ENCODE measurements at regions not wholly inside any gene's neighbourhood (a gene's known extent, or its start where the extent isn't known, plus 50 kb on each side); places are given as distances from the start of the nearest gene placed in this dataset.

DNA sequence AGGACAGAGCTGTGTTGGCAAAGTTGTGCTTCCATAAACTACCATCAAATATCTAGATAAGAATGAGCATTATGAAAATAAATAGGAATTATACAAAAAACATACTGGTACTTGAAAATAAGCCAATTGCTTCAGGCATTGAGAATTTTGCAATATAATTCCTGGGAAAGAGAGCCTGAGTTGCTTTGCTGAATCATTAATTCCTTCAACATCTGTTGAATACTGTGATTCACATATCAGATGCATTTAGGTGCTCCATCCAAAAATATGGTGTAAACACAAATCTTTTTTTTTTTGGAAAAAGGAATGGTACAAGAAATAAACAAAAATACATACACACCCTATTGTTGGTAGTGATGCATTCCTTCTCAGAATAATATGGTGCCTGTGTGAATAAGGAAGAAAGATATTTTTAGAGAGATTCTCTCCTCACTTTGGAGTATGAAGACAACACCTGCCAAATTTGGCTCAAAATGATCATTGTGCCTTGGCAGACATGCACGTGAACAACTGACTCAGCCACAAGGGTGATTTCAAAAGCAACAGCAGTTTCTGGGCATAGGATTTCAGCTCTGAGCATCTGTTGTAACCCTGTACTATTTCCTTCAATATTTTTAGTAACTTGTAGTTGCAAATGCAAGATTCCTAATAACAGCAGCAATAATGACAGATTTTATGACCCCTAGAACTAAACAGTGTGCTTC lies 96.7 kb downstream of the CAVIN4 start:
- H3K36me3 ChIP-seq (replicated peaks) = no peaks in the 10 kb centered on the region
- H3K9me3 ChIP-seq = no peaks in the 10 kb centered on the region
- no peaks in the 10 kb centered on the region for H3K27me3 ChIP-seq (ENCODE audit: low read depth)
- no peak for DNase-seq (ENCODE audit: low spot score in 2 of 2)
- peaks cover 65% of the 10 kb centered on the region for H3K4me1 ChIP-seq
- in situ Hi-C loops (cut with MboI; ENCODE audit: low sequenced_read_pairs) = no loop called here
- H3K4me3 ChIP-seq = no peak overlapping the region

DNA sequence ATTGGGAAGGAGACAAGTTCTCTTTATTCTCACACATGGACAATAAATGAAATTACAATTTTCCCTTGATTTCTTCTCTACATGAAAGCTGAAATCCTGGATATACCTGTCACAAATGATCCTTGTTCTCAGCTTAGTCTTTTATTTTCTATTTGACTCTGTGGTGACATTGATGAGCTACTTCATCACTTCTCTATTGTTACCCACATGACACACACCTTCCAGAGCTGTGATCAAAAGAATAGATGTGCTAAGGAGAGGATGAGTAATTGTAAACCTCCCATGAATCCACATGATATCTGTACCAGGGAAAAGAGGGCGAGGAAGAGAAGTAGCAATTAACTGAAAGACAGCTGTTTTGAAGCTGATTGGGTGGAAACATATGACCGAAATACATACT lies 102.0 kb downstream of the CAVIN4 start:
- no peaks in the 10 kb centered on the region for H3K36me3 ChIP-seq (replicated peaks)
- H3K9me3 ChIP-seq = no peaks in the 10 kb centered on the region
- no peak overlapping the region for H3K4me3 ChIP-seq
- H3K27me3 ChIP-seq (ENCODE audit: low read depth) = no peaks in the 10 kb centered on the region
- in situ Hi-C loops (cut with MboI; ENCODE audit: low sequenced_read_pairs) = no loop called here
- H3K4me1 ChIP-seq = peaks cover 38% of the 10 kb centered on the region
- DNase-seq (ENCODE audit: low spot score in 2 of 2) = no peak

DNA sequence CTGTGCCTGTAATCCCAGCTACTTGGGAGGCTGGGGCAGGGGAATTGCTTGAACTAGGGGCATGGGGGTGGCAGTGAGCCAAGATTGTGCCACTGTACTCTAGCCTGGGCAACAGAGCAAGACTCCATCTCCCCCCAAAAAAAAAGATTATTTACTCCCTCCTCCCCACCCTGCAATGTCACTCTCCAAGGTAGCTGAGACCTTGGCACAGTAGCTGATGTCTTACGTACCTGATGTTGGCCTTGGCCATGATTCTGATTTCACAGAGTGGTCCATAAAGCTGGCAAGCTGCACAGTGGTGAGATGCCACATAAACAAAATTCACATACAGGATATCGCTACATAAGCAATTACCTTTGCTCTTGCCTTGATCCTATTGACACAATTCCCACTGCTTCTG lies 108.5 kb downstream of the CAVIN4 start:
- in situ Hi-C loops (cut with MboI; ENCODE audit: low sequenced_read_pairs) = no loop called here
- DNase-seq (ENCODE audit: low spot score in 2 of 2) = no peak
- H3K4me1 ChIP-seq = no peaks in the 10 kb centered on the region
- H3K9me3 ChIP-seq = no peaks in the 10 kb centered on the region; the same call in 1 of the 2 replicates
- H3K4me3 ChIP-seq = no peak overlapping the region
- no peaks in the 10 kb centered on the region for H3K36me3 ChIP-seq (replicated peaks)
- no peaks in the 10 kb centered on the region for H3K27me3 ChIP-seq (ENCODE audit: low read depth)

DNA sequence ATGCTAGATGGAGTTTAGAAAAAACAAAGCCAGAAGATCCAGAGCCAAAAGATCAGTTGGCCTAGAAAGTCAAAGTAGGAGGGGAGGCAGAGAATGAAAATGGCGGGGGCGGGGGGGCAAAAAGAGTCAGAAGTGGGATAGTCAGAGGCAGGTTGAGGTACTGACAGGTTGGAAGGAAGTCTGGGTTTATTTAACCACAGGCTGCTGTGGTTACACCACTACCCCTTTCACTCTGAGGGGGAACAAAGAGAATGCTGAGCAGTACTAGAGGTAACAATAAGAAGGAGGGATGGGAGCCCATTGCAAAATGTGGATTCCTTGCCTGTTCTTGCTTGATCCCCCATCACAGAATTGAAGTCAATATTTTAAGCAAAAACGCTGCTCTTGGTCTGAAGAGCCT lies 111.8 kb downstream of the CAVIN4 start:
- Histone ChIP-seq H3K4me1 (no peaks in the 10 kb centered on the region), H3K9me3 (no peaks in the 10 kb centered on the region; the same call in 1 of the 2 replicates), H3K27me3 (ENCODE audit: low read depth) (no peaks in the 10 kb centered on the region), H3K4me3 (no peak overlapping the region), H3K36me3 (replicated peaks) (no peaks in the 10 kb centered on the region)
- DNase-seq (ENCODE audit: low spot score in 2 of 2) = no peak
- in situ Hi-C loops (cut with MboI; ENCODE audit: low sequenced_read_pairs) = no loop called here

DNA sequence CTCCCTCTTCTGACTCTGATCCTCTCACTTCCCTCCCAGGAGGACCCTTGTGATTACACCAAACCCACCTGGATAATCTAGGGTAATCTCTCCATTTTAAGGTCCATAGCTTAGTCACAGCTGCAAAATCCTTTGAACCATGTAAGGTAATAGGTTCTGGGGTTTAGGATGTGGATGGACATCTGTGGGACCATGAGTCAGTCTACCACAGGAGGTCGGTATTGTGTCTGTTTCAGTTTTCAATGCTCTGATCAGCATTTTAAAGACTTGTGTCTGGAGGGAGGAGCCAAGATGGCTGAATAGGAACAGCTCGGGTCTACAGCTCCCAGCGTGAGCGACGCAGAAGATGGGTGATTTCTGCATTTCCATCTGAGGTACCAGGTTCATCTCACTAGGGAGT lies 112.6 kb downstream of the CAVIN4 start:
- no peaks in the 10 kb centered on the region for H3K27me3 ChIP-seq (ENCODE audit: low read depth)
- H3K36me3 ChIP-seq (replicated peaks) = no peaks in the 10 kb centered on the region
- in situ Hi-C loops (cut with MboI; ENCODE audit: low sequenced_read_pairs) = no loop called here
- H3K4me1 ChIP-seq = no peaks in the 10 kb centered on the region
- no peak for DNase-seq (ENCODE audit: low spot score in 2 of 2)
- no peaks in the 10 kb centered on the region; the same call in 1 of the 2 replicates for H3K9me3 ChIP-seq
- H3K4me3 ChIP-seq = no peak overlapping the region

DNA sequence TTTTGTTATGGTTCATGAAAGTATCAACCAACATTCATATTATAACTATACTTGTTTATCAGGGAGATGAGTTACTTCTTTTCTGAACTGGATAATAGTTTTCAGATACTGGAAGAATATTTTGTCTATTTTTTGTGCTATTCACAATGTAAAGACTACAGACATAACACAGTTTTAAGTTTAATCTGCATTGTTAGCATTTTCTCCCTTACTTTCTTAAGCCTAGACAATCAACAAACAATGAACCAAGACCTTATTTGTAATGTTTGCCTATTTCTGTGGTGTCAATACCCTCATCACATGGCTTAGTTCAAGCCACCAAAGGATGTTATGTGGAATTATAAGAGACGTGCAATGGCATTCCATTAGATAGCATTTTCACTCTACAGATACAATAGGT lies 119.5 kb downstream of the CAVIN4 start:
- no peak for DNase-seq (ENCODE audit: low spot score in 2 of 2)
- no peaks in the 10 kb centered on the region for H3K9me3 ChIP-seq
- no peaks in the 10 kb centered on the region for H3K4me1 ChIP-seq
- in situ Hi-C loops (cut with MboI; ENCODE audit: low sequenced_read_pairs) = no loop called here
- H3K36me3 ChIP-seq (replicated peaks) = no peaks in the 10 kb centered on the region
- no peaks in the 10 kb centered on the region for H3K27me3 ChIP-seq (ENCODE audit: low read depth)
- H3K4me3 ChIP-seq = no peak overlapping the region

DNA sequence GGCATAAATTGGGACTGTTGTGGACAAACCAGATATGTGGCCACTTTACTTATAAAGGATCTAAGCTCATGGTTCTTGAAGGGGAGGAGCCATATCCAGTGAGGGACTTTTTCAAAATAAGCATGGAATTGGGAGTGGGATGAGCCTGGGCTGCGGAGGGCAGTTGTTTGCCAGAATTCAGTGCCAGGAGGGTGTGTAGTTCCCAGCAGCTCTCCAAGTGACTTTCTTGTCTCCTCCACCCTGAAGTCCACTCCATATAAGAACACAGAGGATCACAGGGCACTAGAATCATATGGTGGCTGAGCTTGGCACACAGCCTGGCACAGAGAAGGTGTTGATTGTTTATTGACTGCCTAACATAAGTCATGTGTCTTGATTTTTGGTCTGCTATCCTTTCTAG lies 121.1 kb downstream of the CAVIN4 start:
- in situ Hi-C loops (cut with MboI; ENCODE audit: low sequenced_read_pairs) = no loop called here
- no peak for DNase-seq (ENCODE audit: low spot score in 2 of 2)
- no peaks in the 10 kb centered on the region for H3K4me1 ChIP-seq
- H3K4me3 ChIP-seq = no peak overlapping the region
- H3K36me3 ChIP-seq (replicated peaks) = no peaks in the 10 kb centered on the region
- H3K27me3 ChIP-seq (ENCODE audit: low read depth) = no peaks in the 10 kb centered on the region
- H3K9me3 ChIP-seq = no peaks in the 10 kb centered on the region

DNA sequence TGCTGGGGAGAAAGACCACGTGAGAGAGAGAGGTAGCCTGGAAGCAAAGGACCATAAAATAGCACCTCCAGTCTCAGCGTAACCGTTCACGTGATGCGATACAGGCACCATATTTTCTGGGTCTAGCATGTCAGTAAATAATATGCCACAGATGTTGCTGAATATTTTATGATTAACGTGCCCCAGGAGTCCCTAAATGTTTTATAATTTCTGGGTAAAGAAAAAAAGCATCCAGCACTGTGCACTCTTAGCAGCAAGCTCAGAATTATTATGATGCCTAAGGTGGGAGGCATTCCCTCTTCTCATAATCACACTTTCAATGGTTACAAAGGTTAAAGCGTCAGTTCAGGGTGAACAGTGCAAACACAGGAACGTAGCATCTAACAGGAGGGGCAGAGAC lies 121.8 kb downstream of the CAVIN4 start:
- no peaks in the 10 kb centered on the region for H3K4me1 ChIP-seq
- no peaks in the 10 kb centered on the region for H3K9me3 ChIP-seq
- no peaks in the 10 kb centered on the region for H3K27me3 ChIP-seq (ENCODE audit: low read depth)
- in situ Hi-C loops (cut with MboI; ENCODE audit: low sequenced_read_pairs) = no loop called here
- no peaks in the 10 kb centered on the region for H3K36me3 ChIP-seq (replicated peaks)
- no peak for DNase-seq (ENCODE audit: low spot score in 2 of 2)
- no peak overlapping the region for H3K4me3 ChIP-seq

DNA sequence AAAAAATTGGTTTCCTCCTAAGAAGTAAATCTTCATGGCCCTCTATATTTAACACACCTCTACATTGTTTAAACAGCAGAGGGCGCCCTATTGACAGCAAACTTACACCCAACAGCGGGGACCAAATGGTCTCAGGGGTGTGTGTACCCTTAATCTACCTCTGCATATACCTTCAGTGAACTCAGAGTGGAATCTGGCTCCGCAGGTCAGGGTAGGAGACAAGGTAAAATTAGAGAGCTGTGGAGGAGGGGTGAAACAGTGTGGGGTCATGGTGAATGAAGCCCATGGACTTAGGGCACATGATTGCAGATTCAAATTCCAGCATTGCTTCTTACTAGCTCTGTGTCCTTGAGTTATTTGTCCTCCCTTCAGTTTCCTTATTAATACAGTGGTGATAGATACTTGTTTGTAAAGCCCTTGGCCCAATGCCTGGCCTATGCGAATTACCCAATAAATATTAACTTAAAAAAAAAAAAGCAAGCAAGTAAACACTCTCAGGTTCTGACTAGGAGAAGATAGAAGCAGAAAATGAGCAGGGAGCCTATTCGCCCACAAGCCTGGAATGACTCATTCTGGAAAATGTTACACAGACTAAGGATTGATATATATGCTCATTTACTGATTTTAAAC lies 122.9 kb downstream of the CAVIN4 start:
- in situ Hi-C loops (cut with MboI; ENCODE audit: low sequenced_read_pairs) = no loop called here
- Histone ChIP-seq H3K9me3 (no peaks in the 10 kb centered on the region), H3K36me3 (replicated peaks) (no peaks in the 10 kb centered on the region), H3K4me3 (no peak overlapping the region), H3K27me3 (ENCODE audit: low read depth) (no peaks in the 10 kb centered on the region), H3K4me1 (no peaks in the 10 kb centered on the region)
- peak; percentile 34 to 58 for DNase-seq (ENCODE audit: low spot score in 2 of 2)

DNA sequence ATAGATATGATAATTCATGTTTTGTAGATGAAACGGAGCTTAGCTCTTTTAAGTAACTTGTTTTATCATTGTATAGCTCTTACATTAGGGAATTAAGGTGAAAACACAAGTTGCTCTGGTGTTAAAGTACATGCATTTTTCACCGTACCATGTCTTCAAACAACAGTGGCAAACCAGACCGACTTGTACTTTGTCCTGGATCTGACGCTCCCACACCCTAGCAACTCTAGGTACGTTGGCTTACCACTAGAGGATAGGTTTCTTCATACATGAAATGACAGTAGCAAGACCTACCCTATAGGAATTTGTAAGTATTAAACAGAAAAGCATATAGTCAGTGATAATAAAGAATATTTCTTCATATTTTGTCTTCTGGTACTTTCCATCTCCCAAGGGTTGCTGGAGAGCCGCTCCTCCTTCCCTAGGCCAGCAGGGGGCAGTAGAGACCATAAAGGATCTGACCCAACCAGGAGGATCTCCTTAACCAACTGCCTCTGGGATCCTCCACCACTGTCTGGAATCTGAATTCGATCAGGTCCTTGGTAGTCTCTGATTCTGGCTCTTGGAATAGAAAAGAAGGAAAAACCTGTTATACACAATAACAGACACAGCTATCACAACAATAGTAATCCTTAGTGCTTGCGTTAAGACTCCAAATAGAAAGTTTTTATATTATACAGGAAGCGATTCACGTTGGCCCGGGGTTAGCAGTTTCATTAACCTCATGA lies 136.7 kb downstream of the CAVIN4 start:
- Histone ChIP-seq H3K9me3 (peaks cover 9% of the 10 kb centered on the region), H3K4me1 (no peaks in the 10 kb centered on the region), H3K36me3 (replicated peaks) (no peaks in the 10 kb centered on the region), H3K4me3 (no peak overlapping the region), H3K27me3 (ENCODE audit: low read depth) (no peaks in the 10 kb centered on the region)
- in situ Hi-C loops (cut with MboI; ENCODE audit: low sequenced_read_pairs) = loop anchor here (10.0 kb wide), 1 partner anchor 600 kb away; no protein-coding TSS in a partner anchor
- peak; percentile 40 to 88 for DNase-seq (ENCODE audit: low spot score in 2 of 2)

DNA sequence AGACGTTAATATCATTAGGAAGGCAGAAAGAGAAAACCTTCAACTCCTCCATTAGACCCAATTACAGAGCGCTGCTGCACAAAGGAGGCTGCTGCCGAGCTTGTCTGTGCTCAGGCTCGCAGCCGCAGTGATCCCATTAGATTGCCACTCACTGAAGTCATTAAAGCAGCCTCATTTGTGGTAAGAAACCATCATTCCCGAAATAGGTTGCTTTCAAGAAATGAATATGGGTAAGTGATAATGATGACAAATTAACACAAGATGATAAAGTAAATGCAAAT lies 137.2 kb downstream of the CAVIN4 start:
- in situ Hi-C loops (cut with MboI; ENCODE audit: low sequenced_read_pairs) = loop anchor here (10.0 kb wide), 1 partner anchor 600 kb away; no protein-coding TSS in a partner anchor

DNA sequence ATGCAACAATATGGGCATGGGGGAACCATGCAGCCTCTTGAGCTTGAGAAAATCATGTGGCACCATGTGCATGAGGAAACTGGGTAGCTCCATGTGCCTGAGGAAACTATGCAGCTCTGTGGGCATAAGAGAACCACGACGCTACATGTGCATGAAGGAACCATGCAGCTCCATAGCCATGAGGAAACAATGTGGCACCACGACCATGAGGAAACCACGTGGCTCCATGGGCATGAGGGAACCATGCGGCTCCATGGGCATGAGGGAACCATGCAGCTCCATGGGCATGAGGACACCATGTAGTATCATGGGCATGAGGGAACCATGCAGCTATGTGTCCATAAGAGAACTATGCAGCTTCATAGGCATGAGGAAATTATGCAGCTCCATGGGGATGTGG lies 140.8 kb downstream of the CAVIN4 start:
- DNase-seq (ENCODE audit: low spot score in 2 of 2) = no peak
- in situ Hi-C loops (cut with MboI; ENCODE audit: low sequenced_read_pairs) = loop anchor here (10.0 kb wide), 1 partner anchor 596 kb away; no protein-coding TSS in a partner anchor
- no peak overlapping the region for H3K4me3 ChIP-seq

More for the DNA sequence above, 137.2 kb downstream of the CAVIN4 start:
- Histone ChIP-seq H3K9me3 (peaks cover 9% of the 10 kb centered on the region), H3K4me3 (no peak overlapping the region), H3K36me3 (replicated peaks) (no peaks in the 10 kb centered on the region), H3K4me1 (no peaks in the 10 kb centered on the region), H3K27me3 (ENCODE audit: low read depth) (peaks cover 2% of the 10 kb centered on the region; the same call in 1 of the 2 replicates)
- DNase-seq (ENCODE audit: low spot score in 2 of 2) = no peak

DNA sequence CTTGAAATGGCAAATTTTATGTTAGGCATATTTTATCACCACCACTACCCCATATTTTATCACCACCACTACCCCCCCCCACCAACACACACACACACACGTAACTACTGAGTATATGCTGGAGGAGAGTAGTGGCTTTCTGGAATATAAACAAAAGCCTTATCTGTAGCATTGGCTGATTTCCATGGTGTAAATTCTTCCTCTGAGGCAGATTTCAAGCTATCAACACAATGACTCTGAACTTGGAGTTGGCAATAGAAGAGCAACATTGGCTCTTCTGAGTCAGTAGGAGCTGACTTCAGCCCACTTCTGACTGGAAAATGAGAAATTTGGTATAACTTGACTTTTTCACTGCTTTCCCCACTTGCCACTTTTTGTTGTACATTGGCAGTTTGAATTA lies 143.0 kb downstream of the CAVIN4 start:
- H3K36me3 ChIP-seq (replicated peaks) = no peaks in the 10 kb centered on the region
- H3K27me3 ChIP-seq (ENCODE audit: low read depth) = peaks cover 2% of the 10 kb centered on the region; the same call in 1 of the 2 replicates
- no peaks in the 10 kb centered on the region for H3K9me3 ChIP-seq
- in situ Hi-C loops (cut with MboI; ENCODE audit: low sequenced_read_pairs) = no loop called here
- DNase-seq (ENCODE audit: low spot score in 2 of 2) = no peak
- H3K4me3 ChIP-seq = no peak overlapping the region
- H3K4me1 ChIP-seq = peaks cover 9% of the 10 kb centered on the region

More for the DNA sequence above, 140.8 kb downstream of the CAVIN4 start:
- no peaks in the 10 kb centered on the region for H3K36me3 ChIP-seq (replicated peaks)
- peaks cover 2% of the 10 kb centered on the region; the same call in 1 of the 2 replicates for H3K27me3 ChIP-seq (ENCODE audit: low read depth)
- H3K4me1 ChIP-seq = peaks cover 2% of the 10 kb centered on the region; the same call in 1 of the 2 replicates
- H3K9me3 ChIP-seq = no peaks in the 10 kb centered on the region

DNA sequence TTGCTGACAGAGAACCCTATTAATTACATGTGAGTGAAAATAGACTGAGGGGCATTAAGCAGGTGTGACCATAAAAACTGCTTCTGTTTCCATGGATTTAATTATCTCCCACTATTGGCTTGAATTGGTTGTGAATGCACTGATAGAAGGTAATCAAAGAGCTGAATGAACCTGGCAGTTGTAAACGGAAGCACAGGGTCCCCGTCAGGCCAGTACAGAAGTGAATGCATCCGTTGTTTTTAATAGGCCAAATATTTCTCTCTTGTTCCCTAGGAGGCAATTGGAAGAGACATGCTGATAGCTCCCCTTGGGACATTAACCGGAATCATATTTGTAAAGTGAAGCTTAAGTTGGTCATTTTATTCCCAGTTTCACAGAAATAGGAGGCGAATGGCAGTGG lies 147.0 kb downstream of the CAVIN4 start:
- H3K4me1 ChIP-seq = peaks cover 14% of the 10 kb centered on the region
- H3K36me3 ChIP-seq (replicated peaks) = no peaks in the 10 kb centered on the region
- no peaks in the 10 kb centered on the region for H3K9me3 ChIP-seq
- in situ Hi-C loops (cut with MboI; ENCODE audit: low sequenced_read_pairs) = no loop called here
- no peak overlapping the region for H3K4me3 ChIP-seq
- no peaks in the 10 kb centered on the region for H3K27me3 ChIP-seq (ENCODE audit: low read depth)
- no peak for DNase-seq (ENCODE audit: low spot score in 2 of 2)
